HG02798 (cell line): ENCODE measurements at regions not wholly inside any gene's neighbourhood (a gene's known extent, or its start where the extent isn't known, plus 50 kb on each side); places are given as distances from the start of the nearest gene placed in this dataset.
"Not testable (repeated sequence)": the region's sequence is repeated elsewhere in the genome, so short reads cannot be mapped to it uniquely, and the experiment has no call there.

Experiments
- ATAC-seq: cut with Tn5 transposase; IDR thresholded peaks from one replicate; pipeline ENCODE4 v1.9.1; 2021; ENCODE audit warnings: mild to moderate bottlenecking; ENCODE audit not compliant: unreplicated experiment, poor library complexity

GRCh38 chr18:60883587-60883986 is 449.6 kb upstream of the CDH20 start:
- no peak for ATAC-seq

DNA sequence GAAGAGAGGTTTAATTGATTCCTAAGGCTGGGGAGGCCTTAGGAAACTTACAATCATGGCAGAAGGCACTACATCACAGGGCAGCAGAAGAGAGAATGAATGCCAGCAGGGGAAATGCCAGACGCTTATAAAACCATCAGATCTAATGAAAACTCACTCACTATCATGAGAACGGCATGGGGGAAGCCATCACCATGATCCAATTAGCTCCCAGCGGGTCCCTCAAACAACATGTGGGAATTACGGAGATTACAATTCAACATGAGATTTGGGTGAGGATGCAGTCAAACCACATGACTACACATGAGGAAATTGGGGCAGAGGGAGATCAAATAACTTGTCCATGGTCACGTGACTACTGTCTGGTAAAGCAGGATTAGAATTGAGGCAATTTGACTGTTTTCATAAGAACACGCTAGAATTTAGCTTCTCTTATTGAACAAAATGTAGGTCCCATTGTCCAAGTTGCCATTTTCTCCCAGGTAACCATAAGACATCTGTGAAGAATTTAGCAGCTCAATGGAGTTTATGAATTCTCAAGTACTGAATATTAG is 445.1 kb upstream of the CDH20 start:
- no peak for ATAC-seq

- ATAC-seq, result no peak
These were observed 443.8 kb upstream of the CDH20 start for GRCh38 chr18:60889442-60889841.

GRCh38 chr18:60891936-60892335 is 441.3 kb upstream of the CDH20 start:
- no peak for ATAC-seq

DNA sequence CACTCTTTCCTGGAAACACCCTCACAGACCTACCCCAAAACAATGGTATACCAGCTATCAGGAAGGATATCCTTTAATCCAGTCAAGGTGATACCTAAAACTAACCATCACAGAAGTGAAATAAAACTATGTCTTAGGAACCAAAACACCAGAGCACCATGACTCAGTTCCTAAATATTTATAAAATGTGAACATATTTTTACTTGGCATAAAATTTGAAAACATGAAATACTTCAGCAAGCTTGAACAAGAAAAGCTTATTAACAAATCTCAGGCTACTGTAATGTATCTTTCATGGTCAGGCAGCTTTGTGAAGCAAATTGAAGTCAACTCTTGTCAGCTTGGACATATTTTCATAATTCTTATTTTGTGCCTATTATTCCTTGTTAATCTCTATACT is 440.8 kb upstream of the CDH20 start:
- ATAC-seq, result no peak

DNA sequence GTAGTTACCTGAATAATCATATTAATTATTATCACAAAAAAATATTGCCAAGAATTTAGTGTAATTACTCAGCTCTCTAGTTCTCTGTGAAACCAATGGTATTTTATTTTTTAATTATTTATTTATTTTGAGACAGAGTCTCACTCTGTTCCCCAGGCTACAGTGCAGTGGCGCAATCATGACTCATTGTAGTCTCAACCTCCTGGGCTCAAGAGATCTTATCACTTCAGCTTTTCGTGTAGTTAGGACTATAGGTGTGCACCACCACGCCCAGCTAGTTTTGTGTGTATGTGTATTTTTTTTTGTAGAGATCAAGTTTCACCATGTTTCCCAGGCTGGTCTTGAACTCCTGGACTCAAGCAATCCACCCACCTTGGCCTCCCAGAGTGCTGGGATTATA is 440.4 kb upstream of the CDH20 start:
- ATAC-seq, result no peak

DNA sequence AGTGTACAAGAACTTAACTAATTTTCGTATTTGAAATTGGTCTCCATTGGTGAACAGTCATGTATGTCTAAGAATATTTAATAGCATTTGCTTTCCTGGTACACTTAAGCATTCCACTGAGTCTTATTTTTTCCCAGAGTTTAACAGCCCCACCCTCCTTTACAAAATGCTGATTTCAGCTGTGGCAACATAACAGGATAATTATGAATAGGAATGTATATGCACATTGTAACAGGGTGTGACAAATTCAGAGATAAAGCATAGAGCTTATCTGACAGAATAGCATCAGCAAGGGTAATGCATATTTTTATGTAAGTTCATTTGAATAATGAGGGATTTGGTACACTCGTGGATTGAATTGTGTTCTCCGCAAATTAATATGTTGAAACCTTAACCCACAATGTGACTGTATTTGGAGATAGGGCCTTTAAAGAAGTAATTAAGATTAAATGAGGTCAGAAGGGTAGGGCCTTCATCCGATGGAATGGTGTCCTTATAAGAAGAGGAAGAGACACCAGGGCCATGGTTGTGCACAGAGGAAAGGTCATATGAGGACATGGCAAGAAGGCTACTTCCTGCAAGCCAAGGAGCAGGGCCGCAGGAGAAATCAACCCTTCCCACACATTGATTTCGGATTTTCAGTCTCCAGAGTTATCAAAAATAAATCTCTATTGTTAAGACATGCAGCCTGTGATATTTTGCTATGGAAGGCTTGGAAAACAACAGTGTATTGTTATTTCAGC is 439.7 kb upstream of the CDH20 start:
- ATAC-seq, result no peak

DNA sequence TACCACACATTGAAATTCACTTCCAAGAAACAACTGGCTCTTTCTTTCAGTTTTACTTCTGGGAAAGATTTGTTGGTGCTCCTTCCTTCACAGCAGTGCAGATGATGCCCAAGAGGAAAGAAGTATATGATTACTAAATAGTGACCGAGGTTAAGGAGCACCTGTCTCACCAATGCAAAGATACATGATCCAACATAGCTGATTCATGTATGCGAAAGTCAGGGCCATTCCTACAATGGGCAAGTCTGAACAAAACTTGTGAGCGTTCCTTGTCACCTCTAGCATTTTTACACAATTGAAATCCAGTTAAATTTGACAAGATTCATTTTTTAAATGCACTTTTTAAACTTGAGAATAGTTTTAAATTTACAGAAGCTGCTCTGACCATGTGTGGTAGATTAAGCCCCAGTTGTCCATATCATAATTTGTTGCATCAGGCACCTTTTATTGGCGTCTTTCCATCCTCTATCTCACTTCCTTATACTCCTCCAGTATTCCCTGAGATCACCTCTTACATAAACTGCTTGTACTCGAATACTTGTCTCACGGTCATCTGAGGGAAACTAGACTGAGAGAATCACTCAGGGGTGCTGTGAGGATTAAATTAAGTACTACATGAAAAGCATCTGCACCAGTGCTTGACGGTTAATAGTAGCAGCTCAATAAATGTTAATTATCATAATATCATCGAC is 438.8 kb upstream of the CDH20 start:
- no peak for ATAC-seq

DNA sequence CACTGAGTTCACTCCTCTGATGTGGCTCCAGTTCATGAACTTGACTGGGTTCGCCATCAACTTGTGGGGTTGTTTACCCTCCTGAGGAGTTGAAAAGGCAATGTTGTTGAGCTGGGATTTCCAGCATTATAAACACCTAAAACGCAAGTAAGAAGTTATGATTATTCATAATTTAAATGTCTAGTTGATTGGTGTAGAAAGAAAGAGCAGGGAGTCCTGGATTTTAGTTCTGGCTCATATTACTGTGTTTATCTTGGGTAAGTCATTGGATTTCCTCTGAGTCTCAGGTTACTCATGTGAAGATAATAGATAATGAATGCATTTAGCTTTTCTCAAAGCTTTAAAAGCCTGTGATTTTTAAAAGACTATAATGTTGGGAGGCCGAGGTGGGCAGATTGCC is 438.0 kb upstream of the CDH20 start:
- ATAC-seq, result no peak

- ATAC-seq, result no peak
These were observed 435.1 kb upstream of the CDH20 start for GRCh38 chr18:60898111-60898510.

- no peak for ATAC-seq
These were observed 427.5 kb upstream of the CDH20 start for GRCh38 chr18:60905699-60906098.

DNA sequence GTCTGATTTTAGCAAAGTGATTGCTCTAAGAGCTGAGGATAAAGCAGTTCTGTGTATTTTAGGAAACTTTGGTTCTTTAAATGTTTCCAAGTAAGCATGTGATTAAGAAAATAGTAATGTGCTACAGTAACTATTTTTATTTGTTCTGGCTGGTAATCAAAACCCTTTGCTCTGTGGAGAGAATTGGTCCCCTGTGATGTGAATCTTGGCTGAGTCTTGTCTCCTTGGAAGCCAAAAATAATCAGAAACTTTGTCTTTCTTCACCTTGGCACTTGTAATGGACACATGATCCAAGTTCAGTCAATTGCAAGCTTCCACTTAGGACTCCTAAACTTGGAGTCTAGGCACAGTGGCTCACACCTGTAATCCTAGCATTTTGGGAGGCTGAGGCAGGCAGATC is 422.7 kb upstream of the CDH20 start:
- ATAC-seq, result no peak

DNA sequence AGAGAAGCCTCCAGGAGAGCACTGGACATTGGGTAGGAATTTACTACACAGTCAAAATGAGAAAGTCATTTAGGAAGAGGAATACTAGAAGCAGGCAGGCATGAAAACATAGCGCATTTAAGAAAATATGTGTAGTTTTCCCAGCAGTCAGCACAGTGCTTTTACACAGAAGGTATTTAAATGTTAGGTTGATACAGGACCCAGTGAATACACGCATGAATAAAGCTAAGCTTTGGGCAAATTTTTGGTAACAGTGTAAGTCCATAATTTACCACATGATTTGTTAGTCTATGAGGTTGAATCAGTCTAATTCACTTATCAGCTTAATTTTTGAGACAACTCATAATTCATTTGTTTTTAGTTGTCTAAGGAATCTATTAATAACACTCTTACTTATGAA is 421.7 kb upstream of the CDH20 start:
- ATAC-seq, result no peak

DNA sequence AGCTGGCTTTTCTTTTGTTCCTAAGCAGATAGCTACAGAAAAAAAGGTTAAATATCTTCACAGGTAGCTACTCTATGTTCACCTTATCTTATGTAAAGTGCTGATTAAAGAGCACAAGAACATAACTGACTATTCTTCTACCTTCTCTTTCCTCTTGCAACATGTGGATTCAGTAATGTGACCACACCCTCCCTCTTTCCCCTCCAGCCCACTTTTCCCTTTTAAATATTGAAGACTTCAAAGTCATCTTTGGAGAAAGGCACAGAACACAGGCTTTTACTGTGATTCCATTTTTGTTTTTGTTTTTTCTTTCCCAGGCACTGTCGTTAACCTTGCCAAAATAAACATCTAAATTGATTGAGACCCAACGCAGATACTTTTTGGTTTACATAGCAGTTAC is 418.1 kb upstream of the CDH20 start:
- ATAC-seq, result no peak

DNA sequence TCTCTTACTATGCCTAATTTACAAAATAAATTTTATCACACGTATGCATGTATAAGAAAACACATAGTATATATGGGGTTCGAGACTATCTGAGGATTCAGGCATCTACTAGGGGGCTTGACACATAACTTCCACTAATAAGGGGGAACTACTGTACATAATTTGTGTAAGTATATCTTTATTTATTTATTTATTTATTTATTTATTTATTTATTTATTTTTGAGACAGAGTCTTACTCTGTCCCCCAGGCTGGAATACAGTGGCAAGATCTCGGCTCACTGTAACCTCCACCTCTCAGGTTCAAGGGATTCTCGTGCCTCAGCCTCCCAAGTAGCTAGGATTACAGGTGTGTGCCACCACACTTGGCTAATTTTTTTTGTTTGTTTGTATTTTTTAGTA is 414.4 kb upstream of the CDH20 start:
- not testable (repeated sequence) for ATAC-seq

- ATAC-seq, result no peak
These were observed 407.3 kb upstream of the CDH20 start for GRCh38 chr18:60925892-60926291.

- ATAC-seq, result no peak
These were observed 403.3 kb upstream of the CDH20 start for GRCh38 chr18:60929966-60930365.

- no peak for ATAC-seq
These were observed 398.0 kb upstream of the CDH20 start for GRCh38 chr18:60935041-60935910.

DNA sequence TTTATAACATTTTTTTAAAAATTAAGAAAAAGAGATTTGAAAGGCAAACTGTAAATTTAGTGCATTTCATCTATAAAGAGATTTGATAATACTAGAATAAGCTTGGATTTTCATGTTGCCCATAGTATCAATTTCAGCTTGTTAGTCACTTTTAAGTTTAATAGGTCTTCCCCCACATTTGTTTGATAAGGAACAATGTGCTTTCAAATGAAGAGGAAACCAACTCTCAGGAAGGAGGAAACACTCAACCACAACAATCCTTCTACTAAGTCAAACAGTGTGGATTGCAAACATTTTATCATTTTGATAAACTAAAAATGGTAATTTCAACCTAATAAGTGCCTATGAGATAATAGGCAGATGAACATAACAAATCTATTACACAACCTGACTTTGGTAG is 397.1 kb upstream of the CDH20 start:
- no peak for ATAC-seq

DNA sequence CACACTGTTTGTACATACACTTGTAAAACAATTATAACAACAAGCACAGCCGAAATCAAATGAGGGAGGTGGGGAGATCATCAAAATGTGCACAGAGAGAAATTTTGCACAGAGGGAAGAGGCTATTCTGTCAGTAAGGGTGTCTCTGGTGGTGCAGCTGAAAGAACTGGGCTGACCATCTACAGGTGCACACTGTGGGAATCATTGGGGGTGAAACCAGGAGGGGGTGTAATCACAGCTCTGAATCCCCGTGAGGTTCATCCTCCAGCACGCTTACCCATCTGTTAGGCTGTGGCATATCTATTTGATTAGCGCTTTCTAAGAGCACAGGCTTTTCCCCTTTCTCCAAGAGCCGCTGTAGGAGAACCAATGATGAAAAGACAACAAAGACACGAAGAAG is 389.9 kb upstream of the CDH20 start:
- no peak for ATAC-seq

DNA sequence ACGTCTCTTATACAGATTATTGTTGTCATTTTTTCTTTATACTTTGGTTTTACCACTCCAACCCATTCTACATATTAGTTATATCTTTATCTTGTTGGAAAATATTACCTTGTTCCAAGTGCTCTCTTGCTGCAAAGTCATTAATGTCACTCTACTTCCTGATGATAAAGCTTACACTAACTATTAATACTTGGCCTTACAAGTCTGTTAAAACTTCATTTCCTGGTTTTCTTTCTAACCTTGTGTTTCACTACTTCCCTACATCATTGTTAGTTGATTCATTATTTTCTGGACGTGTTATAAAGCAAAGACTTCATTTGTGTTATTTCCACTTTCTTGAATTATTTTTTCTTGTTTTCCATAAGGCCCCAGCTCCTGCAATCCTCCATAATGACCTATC is 382.6 kb upstream of the CDH20 start:
- no peak for ATAC-seq
